ENCODE measurements at regions not wholly inside any gene's neighbourhood (a gene's known extent, or its start where the extent isn't known, plus 50 kb on each side); places are given as distances from the start of the nearest gene placed in this dataset.

- H3K27ac ChIP-seq, result no peak overlapping the region
- H3K9me3 ChIP-seq, result peaks cover 4 to 10% of the 10 kb centered on the region in 2 donors
- intact Hi-C loops (cut with DNase I), result no loop called here
- H3K27me3 ChIP-seq, result no peaks in the 10 kb centered on the region
- H3K36me3 ChIP-seq, result no peaks in the 10 kb centered on the region
- no peak for DNase-seq (ENCODE audit: low spot score in 2 of 2)
- H3K4me1 ChIP-seq, result no peaks in the 10 kb centered on the region
- no peak overlapping the region for H3K4me3 ChIP-seq
- TF ChIP-seq CTCF (IDR thresholded peaks at IDR 0.05), result no peak
These were observed 199.2 kb downstream of the RTL9 start for GRCh38 chrX:110557864-110558263.

- H3K36me3 ChIP-seq, result no peaks in the 10 kb centered on the region
- H3K4me1 ChIP-seq, result no peaks in the 10 kb centered on the region
- intact Hi-C loops (cut with DNase I), result no loop called here
- no peak for DNase-seq (ENCODE audit: low spot score in 2 of 2)
- H3K27me3 ChIP-seq, result no peaks in the 10 kb centered on the region
- H3K9me3 ChIP-seq, result peaks cover 4 to 10% of the 10 kb centered on the region in 2 donors
- no peak overlapping the region for H3K27ac ChIP-seq
- no peak for TF ChIP-seq CTCF (IDR thresholded peaks at IDR 0.05)
- H3K4me3 ChIP-seq, result no peak overlapping the region
These were observed 199.8 kb downstream of the RTL9 start for GRCh38 chrX:110558406-110558805.

- DNase-seq (ENCODE audit: low spot score in 2 of 2), result no peak
- no peak overlapping the region for H3K27ac ChIP-seq
- H3K4me1 ChIP-seq, result no peaks in the 10 kb centered on the region
- intact Hi-C loops (cut with DNase I), result no loop called here
- H3K9me3 ChIP-seq, result peaks cover 4 to 19% of the 10 kb centered on the region in 2 donors
- H3K36me3 ChIP-seq, result no peaks in the 10 kb centered on the region
- TF ChIP-seq CTCF (IDR thresholded peaks at IDR 0.05), result no peak
- no peak overlapping the region for H3K4me3 ChIP-seq
- no peaks in the 10 kb centered on the region for H3K27me3 ChIP-seq
These were observed 202.4 kb downstream of the RTL9 start for GRCh38 chrX:110561034-110561433.

GRCh38 chrX:110563282-110563681 is 204.6 kb downstream of the RTL9 start:
- no peak overlapping the region for H3K4me3 ChIP-seq
- no peak overlapping the region for H3K27ac ChIP-seq
- peaks cover 0 to 12% of the 10 kb centered on the region in 2 donors for H3K9me3 ChIP-seq
- no peak for TF ChIP-seq CTCF (IDR thresholded peaks at IDR 0.05)
- no peaks in the 10 kb centered on the region for H3K36me3 ChIP-seq
- intact Hi-C loops (cut with DNase I), result no loop called here
- DNase-seq (ENCODE audit: low spot score in 2 of 2), result no peak
- no peaks in the 10 kb centered on the region for H3K27me3 ChIP-seq
- no peaks in the 10 kb centered on the region for H3K4me1 ChIP-seq

- no peak for TF ChIP-seq CTCF (IDR thresholded peaks at IDR 0.05)
- Histone ChIP-seq H3K27me3 (no peaks in the 10 kb centered on the region), H3K9me3 (peaks cover 0 to 12% of the 10 kb centered on the region in 2 donors), H3K27ac (no peak overlapping the region), H3K36me3 (no peaks in the 10 kb centered on the region), H3K4me3 (no peak overlapping the region), H3K4me1 (no peaks in the 10 kb centered on the region)
- DNase-seq (ENCODE audit: low spot score in 2 of 2), result no peak
- intact Hi-C loops (cut with DNase I), result no loop called here
These were observed 209.8 kb downstream of the RTL9 start for GRCh38 chrX:110568441-110568840.

GRCh38 chrX:110569506-110569905 is 210.9 kb downstream of the RTL9 start:
- Histone ChIP-seq H3K27ac (no peak overlapping the region), H3K36me3 (no peaks in the 10 kb centered on the region), H3K4me3 (no peak overlapping the region), H3K4me1 (no peaks in the 10 kb centered on the region), H3K27me3 (no peaks in the 10 kb centered on the region), H3K9me3 (peaks cover 0 to 12% of the 10 kb centered on the region in 2 donors)
- no peak for TF ChIP-seq CTCF (IDR thresholded peaks at IDR 0.05)
- no peak for DNase-seq (ENCODE audit: low spot score in 2 of 2)
- intact Hi-C loops (cut with DNase I), result no loop called here
